ENCODE measurements at regions not wholly inside any gene's neighbourhood (a gene's known extent, or its start where the extent isn't known, plus 50 kb on each side); places are given as distances from the start of the nearest gene placed in this dataset.

DNA sequence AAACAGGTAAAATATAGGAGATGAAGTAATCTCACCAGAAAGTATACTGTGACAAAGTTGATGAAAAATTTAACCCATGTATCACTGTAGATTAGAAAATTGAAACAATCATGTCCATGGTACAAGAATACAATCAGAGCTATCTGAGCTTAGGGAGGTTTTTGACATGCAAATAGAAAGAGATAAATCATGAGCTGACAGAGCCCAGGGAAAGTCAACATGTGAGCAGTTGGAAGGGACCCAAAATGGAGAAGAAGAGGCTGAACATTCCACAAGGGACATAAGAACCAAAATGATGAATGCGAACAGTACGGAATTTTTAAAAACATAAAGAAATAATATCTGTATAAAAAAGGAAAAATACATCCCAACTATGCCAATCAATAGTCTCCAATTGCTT is 395.4 kb upstream of the CYRIA start:
- no peak overlapping the region for H3K4me3 ChIP-seq (ENCODE audit: low read depth, low read length)
- TF ChIP-seq, protein P1, sequence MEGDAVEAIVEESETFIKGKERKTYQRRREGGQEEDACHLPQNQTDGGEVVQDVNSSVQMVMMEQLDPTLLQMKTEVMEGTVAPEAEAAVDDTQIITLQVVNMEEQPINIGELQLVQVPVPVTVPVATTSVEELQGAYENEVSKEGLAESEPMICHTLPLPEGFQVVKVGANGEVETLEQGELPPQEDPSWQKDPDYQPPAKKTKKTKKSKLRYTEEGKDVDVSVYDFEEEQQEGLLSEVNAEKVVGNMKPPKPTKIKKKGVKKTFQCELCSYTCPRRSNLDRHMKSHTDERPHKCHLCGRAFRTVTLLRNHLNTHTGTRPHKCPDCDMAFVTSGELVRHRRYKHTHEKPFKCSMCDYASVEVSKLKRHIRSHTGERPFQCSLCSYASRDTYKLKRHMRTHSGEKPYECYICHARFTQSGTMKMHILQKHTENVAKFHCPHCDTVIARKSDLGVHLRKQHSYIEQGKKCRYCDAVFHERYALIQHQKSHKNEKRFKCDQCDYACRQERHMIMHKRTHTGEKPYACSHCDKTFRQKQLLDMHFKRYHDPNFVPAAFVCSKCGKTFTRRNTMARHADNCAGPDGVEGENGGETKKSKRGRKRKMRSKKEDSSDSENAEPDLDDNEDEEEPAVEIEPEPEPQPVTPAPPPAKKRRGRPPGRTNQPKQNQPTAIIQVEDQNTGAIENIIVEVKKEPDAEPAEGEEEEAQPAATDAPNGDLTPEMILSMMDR (conservative IDR thresholded peaks at IDR 0.05; ENCODE audit: low read depth, low read length), result no peak
- DNase-seq (ENCODE audit: low read depth), result no peak

DNA sequence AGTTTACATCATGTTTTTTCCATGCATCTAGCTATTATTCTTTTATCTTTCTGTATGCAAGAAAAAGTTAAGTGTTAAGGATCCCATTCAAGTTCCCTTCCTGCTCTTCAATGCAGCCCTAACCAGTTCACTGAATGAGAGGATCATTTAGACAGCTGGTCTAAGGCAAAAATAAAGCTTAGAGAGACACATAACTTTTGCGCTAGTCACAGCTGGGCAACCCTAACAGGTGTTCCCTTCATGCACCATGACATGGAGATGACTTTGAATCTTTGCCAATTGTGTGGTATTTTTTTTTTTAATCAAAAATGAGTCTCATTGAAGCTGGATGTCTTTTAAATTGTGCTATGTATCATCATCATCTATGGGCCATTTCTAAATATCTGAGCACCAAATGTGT is 393.8 kb upstream of the CYRIA start:
- TF ChIP-seq, protein P1 (conservative IDR thresholded peaks at IDR 0.05; ENCODE audit: low read depth, low read length), result no peak
- no peak for DNase-seq (ENCODE audit: low read depth)
- no peak overlapping the region for H3K4me3 ChIP-seq (ENCODE audit: low read depth, low read length)

DNA sequence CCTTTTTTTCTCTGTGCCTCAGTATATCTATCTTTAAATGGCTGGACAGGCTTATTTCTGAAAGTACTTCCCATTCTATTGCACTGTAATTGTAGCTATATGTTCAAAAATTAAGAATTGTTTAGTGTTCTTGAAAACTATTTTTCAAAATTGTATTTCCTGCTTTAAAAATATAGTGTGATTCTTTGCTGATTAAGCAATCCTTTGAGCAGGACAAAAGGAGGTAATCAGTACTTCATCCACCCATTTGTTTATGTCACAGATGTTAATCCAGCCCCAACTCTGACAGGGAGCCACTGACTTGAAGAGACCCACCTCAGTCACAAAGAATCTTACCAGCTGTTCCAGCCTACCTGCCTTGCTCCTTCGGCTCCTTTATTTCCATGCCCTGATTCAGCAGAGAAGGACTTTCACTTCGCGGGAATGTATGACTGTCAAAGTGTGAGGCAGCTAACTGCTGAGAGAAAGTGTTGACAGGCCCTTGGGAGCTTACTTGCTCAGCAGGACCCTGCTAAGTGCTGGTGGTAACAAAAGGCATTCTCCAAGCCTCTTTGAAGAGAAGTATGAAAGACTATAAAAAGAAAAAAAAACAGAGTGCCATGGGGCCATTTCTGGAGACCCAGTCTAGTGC is 393.3 kb upstream of the CYRIA start:
- H3K4me3 ChIP-seq (ENCODE audit: low read depth, low read length), result no peak overlapping the region
- no peak for DNase-seq (ENCODE audit: low read depth)
- TF ChIP-seq, protein P1 (conservative IDR thresholded peaks at IDR 0.05; ENCODE audit: low read depth, low read length), result no peak

DNA sequence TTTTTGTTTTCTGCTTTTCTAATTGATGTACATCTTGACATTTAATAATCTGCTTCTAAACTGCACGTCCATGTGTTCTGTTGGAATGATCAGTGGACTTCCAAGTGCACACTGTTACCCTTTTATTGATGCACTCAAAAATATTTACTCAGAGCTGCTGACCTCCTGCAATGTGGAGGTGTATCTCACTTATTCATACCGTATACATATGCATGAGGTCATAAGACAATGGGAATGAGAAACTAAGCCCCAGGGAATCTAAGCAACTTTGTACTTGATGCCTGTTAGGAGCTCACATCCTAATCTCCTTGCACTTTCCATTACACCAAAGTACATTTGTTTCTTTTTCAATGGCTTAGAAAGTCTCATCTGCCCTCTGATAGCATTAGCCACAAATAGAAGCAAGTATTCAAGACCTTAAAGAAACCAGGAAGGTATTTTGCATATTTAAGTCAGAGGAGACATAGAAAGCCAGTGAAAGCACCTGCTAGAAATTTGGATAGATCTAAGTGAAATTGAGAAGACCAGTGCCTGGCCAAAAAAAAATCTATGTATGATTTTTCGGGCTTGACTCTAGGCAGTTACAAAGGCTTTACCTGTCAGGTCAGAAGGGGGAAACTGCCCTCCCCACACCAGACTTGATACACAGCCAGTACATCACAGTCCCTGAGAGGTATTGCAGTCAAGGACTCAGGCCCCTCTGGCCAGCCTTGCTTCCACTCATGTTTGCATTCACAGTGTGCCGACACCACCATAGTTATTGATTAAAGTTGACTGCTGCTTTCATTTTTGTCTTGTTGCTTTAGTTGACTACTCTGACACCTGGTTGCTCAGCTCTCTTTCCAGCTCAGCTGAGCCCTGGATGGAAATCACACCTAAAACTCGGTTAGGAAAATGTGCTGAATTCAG is 391.7 kb upstream of the CYRIA start:
- DNase-seq (ENCODE audit: low read depth), result no peak
- H3K4me3 ChIP-seq (ENCODE audit: low read depth, low read length), result no peak overlapping the region
- TF ChIP-seq, protein P1 (conservative IDR thresholded peaks at IDR 0.05; ENCODE audit: low read depth, low read length), result no peak

DNA sequence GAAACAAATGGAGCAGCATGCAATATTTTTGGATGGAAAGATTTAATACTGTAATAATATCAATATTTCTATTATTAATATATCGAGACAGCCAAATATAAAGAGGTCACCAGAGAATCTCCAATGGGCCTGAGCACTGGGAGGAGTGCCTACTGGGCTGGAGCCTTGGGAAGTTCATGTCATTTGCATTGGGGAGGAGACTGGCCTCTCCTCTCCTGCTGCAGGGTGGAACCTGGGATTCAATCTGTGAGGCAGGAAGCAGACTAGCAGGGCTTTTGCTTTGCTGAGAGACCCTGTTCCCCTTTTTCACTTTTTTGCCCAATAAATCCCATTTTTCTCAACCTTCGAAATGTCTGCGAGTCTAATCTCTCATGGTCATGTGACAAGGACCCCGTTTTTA is 390.6 kb upstream of the CYRIA start:
- DNase-seq (ENCODE audit: low read depth), result no peak
- TF ChIP-seq, protein P1 (conservative IDR thresholded peaks at IDR 0.05; ENCODE audit: low read depth, low read length), result no peak
- no peak overlapping the region for H3K4me3 ChIP-seq (ENCODE audit: low read depth, low read length)

DNA sequence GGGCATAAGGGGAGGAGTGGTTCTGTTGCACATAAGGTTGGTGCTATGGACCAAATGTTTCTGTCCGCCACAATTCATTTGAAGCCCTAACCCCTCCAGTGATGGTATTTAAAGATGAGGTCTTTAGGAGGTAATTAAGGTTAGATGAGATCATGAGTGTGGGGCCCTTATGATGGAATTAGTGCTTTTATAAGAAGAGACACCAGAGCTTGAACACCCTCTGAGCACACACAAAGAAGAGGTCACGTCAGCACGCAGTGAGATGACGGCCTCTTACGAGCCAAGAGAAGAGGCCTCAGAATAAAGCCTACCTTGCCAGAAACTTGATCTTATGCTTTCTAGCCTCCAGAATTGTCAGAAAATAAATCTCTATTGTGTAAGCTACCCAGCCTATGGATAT is 386.4 kb upstream of the CYRIA start:
- TF ChIP-seq, protein P1 (conservative IDR thresholded peaks at IDR 0.05; ENCODE audit: low read depth, low read length), result no peak
- DNase-seq (ENCODE audit: low read depth), result no peak

More for the DNA sequence above, 386.4 kb upstream of the CYRIA start:
- H3K4me3 ChIP-seq (ENCODE audit: low read depth, low read length), result no peak overlapping the region
